B cell (primary cell): ENCODE measurements at regions not wholly inside any gene's neighbourhood (a gene's known extent, or its start where the extent isn't known, plus 50 kb on each side); places are given as distances from the start of the nearest gene placed in this dataset.

Experiments used
- ATAC-seq: fragments of 200-7000 bp; cut with Tn5 transposase; one replicate; pipeline ENCODE4 v1.10.0; 2021; ENCODE audit warnings: low read depth, mild to moderate bottlenecking, moderate number of reproducible peaks, moderate library complexity
- CTCF ChIA-PET: fragments of 350-600 bp; sonication (Branson Sonifier 250); formaldehyde crosslinking; loops from one replicate; lab custom pipeline; 2021; ENCODE audit warnings: antibody characterized with exemption, inconsistent platforms; lab: Charles Lee
- POLR2A ChIA-PET: fragments of 350-600 bp; sonication (Branson Sonifier 250); formaldehyde crosslinking; loops from one replicate; lab custom pipeline; 2021; ENCODE audit warnings: antibody characterized with exemption; lab: Charles Lee
- DNase-seq: peaks from one replicate; pipeline ENCODE4 v3.0.0; 2013
- H2AFZ ChIP-seq: 2 replicates; pipeline ENCODE4 v1.6.1; 2012; ENCODE audit warnings: mild to moderate bottlenecking, low read depth, low read length; ENCODE audit not compliant: insufficient read depth, poor library complexity, severe bottlenecking
- H3K27ac ChIP-seq, 2 donors: 1 replicate in 1 of 2; 2 replicates in 1 of 2; pipeline ENCODE4 v1.5.1; 2012 to 2013; ENCODE audit warnings: low read length in 2 of 2, mild to moderate bottlenecking in 2 of 2, moderate library complexity in 1 of 2
- H3K27me3 ChIP-seq, 4 experiments: fragments of 200-600 bp in 1 of 4; sonication (generic) in 1 of 4; replicated peaks in 1 of 4; 1 replicate in 2 of 4; 2 replicates in 2 of 4; pipeline versions ENCODE4 v1.6.1 to v1.7.0; 2013 to 2016; ENCODE audit warnings: low read length in 3 of 4, mild to moderate bottlenecking in 2 of 4, mixed read lengths in 1 of 4, moderate library complexity in 1 of 4; ENCODE audit not compliant: insufficient read depth in 4 of 4, control insufficient read depth in 3 of 4; ENCODE audit errors: control extremely low read depth in 1 of 4
- H3K36me3 ChIP-seq, 2 experiments: replicated peaks in 1 of 2; 1 replicate in 1 of 2; 2 replicates in 1 of 2; pipeline versions ENCODE4 v1.6.1 to v1.7.1; 2013; ENCODE audit warnings: low read length in 1 of 2; ENCODE audit not compliant: insufficient read depth in 2 of 2, control insufficient read depth in 1 of 2; ENCODE audit errors: control extremely low read depth in 1 of 2, extremely low read depth in 1 of 2
- H3K4me1 ChIP-seq, 2 donors: fragments of 200-600 bp in 1 of 2; sonication (generic) in 1 of 2; 1 replicate in 1 of 2; 2 replicates in 1 of 2; pipeline versions ENCODE4 v1.5.1 to v1.6.1; 2013 to 2017; ENCODE audit warnings: low read length in 2 of 2; ENCODE audit not compliant: control insufficient read depth in 2 of 2, insufficient read depth in 2 of 2
- H3K4me2 ChIP-seq: replicated peaks from 2 replicates; pipeline ENCODE3; 2012; ENCODE audit warnings: mild to moderate bottlenecking, low read depth, low read length; ENCODE audit not compliant: poor library complexity, severe bottlenecking
- H3K4me3 ChIP-seq, 5 experiments: fragments of 200-600 bp in 1 of 5; sonication (generic) in 1 of 5; 1 replicate in 3 of 5; 2 replicates in 2 of 5; pipeline versions ENCODE4 v1.5.1 to v1.7.0; 2011 to 2016; ENCODE audit warnings: low read length in 4 of 5, mild to moderate bottlenecking in 4 of 5, low read depth in 2 of 5, control low read depth in 1 of 5, moderate library complexity in 1 of 5; ENCODE audit not compliant: insufficient read depth in 1 of 5; ENCODE audit errors: control extremely low read depth in 1 of 5, extremely low read depth in 1 of 5
- H3K79me2 ChIP-seq: fragments of 200-600 bp; sonication (generic); one replicate; pipeline ENCODE4 v1.6.0; 2016; ENCODE audit warnings: low read length; ENCODE audit not compliant: control insufficient read depth, insufficient read depth
- H3K9ac ChIP-seq: fragments of 200-600 bp; sonication (generic); 2 replicates; pipeline ENCODE4 v1.6.1; 2017; ENCODE audit warnings: mild to moderate bottlenecking, low read length, moderate library complexity
- H3K9me3 ChIP-seq, 3 donors: one replicate each; pipeline versions ENCODE4 v1.6.1 to v1.7.1; 2013; ENCODE audit warnings: low read length in 2 of 3; ENCODE audit not compliant: control insufficient read depth in 2 of 3, insufficient read depth in 1 of 3; ENCODE audit errors: control extremely low read depth in 1 of 3
- H4K20me1 ChIP-seq: 2 replicates; pipeline ENCODE4 v1.6.0; 2012; ENCODE audit warnings: mild to moderate bottlenecking, low read length; ENCODE audit not compliant: insufficient read depth, control insufficient read depth, poor library complexity, severe bottlenecking
- H3K27ac Mint-ChIP-seq: one replicate; pipeline ENCODE4 v1.8.0; 2021; ENCODE audit warnings: mixed read lengths
- H3K27me3 Mint-ChIP-seq: one replicate; pipeline ENCODE4 v1.8.0; 2021; ENCODE audit warnings: mixed read lengths
- H3K4me1 Mint-ChIP-seq: one replicate; pipeline ENCODE4 v1.8.0; 2021; ENCODE audit warnings: mixed read lengths
- H3K4me3 Mint-ChIP-seq: one replicate; pipeline ENCODE4 v1.8.0; 2021; ENCODE audit warnings: mixed read lengths
- H3K9me3 Mint-ChIP-seq: one replicate; pipeline ENCODE4 v1.8.0; 2022; ENCODE audit warnings: mixed read lengths; ENCODE audit not compliant: insufficient read depth
- EZH2 ChIP-seq: IDR thresholded peaks from 2 replicates; pipeline ENCODE4 v1.6.1; 2012; ENCODE audit warnings: borderline replicate concordance, low read depth, mild to moderate bottlenecking, moderate library complexity, low read length; ENCODE audit not compliant: insufficient read depth, poor library complexity, severe bottlenecking
- WGBS: methylation state at CpG from one replicate; pipeline ENCODE4 v1.1.5; 2013; ENCODE audit warnings: missing lambda C conversion rate; ENCODE audit not compliant: insufficient coverage; 5-methylcytosine and 5-hydroxymethylcytosine counted together
- intact Hi-C: fragments of 100-400 bp; cut with micrococcal nuclease; formaldehyde crosslinking; loops from one replicate; pipeline ENCODE4 v1.10.0; 2022
- TF ChIP-seq, protein P1 (sequence below): fragments of 200-600 bp; IDR thresholded peaks from one replicate; pipeline ENCODE4 v1.8.0; 2022; ENCODE audit warnings: antibody characterized with exemption, mild to moderate bottlenecking

DNA sequence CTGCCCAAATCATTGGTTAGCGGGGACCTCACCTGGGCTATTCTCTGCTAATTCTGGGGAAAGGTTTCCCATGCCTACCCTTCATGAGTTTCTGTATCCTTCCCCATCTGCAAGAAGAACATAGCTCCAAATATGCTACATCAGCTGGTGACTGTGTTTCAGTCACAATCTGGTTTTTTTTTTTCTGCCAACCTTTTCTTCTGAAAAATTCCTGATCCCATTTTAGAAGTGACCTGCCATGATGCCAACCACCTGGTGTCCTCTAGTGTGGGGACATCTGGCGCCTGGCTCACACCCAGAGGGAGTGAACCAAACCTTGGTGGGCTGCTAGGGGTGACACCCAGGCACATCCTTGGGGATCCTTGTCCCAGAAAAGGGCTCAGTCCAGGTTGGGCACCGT lies 76.1 kb downstream of the CHRD start:
- Mint-ChIP-seq H3K27ac (no peak overlapping the region), H3K9me3 (peaks cover 3% of the 10 kb centered on the region), H3K27me3 (peaks cover 21% of the 10 kb centered on the region), H3K4me3 (no peak overlapping the region), H3K4me1 (no peaks in the 10 kb centered on the region)
- no peaks in the 10 kb centered on the region for H3K27me3 ChIP-seq
- H3K36me3 ChIP-seq, result no peaks in the 10 kb centered on the region
- DNase-seq (no peak), ATAC-seq (no peak)
- H2AFZ ChIP-seq, result no peak overlapping the region
- no peaks in the 10 kb centered on the region for H3K79me2 ChIP-seq
- ChIA-PET POLR2A (no interaction called here), CTCF (no interaction called here)
- H3K9ac ChIP-seq, result no peak overlapping the region
- no peak overlapping the region for H3K4me3 ChIP-seq
- 90% methylated on average over 2 of the region's 3 CpGs for WGBS
- H3K27ac ChIP-seq, result no peak overlapping the region
- intact Hi-C loops, result no loop called here
- no peak overlapping the region for H3K4me2 ChIP-seq
- no peak for TF ChIP-seq EZH2
- TF ChIP-seq, protein P1, sequence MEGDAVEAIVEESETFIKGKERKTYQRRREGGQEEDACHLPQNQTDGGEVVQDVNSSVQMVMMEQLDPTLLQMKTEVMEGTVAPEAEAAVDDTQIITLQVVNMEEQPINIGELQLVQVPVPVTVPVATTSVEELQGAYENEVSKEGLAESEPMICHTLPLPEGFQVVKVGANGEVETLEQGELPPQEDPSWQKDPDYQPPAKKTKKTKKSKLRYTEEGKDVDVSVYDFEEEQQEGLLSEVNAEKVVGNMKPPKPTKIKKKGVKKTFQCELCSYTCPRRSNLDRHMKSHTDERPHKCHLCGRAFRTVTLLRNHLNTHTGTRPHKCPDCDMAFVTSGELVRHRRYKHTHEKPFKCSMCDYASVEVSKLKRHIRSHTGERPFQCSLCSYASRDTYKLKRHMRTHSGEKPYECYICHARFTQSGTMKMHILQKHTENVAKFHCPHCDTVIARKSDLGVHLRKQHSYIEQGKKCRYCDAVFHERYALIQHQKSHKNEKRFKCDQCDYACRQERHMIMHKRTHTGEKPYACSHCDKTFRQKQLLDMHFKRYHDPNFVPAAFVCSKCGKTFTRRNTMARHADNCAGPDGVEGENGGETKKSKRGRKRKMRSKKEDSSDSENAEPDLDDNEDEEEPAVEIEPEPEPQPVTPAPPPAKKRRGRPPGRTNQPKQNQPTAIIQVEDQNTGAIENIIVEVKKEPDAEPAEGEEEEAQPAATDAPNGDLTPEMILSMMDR, result no peak
- no peaks in the 10 kb centered on the region for H3K4me1 ChIP-seq
- no peaks in the 10 kb centered on the region for H4K20me1 ChIP-seq
- H3K9me3 ChIP-seq, result peaks cover 0 to 6% (median 0%) of the 10 kb centered on the region in 3 donors

DNA sequence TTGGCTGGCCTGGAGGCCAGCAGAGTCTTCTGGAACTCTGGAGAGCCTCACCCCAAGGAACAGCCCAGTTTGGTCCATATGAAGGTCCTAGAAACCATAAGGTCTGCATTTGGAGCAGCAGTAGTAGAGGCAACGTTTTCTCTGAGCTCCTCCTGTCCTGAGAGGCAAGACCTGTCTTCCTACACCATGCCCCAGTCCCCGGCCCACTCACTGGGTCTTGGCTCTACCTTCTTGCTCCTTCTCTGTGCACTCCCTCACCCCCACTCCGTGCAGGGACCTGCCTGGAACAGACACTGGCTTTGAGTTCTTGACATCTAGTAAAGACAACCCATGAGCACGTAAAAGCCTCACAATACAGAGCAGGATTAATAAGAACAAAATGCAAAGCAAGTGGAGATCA lies 76.6 kb downstream of the CHRD start:
- H3K4me1 Mint-ChIP-seq, result no peaks in the 10 kb centered on the region
- H3K27me3 Mint-ChIP-seq, result peaks cover 21% of the 10 kb centered on the region
- DNase-seq, result no peak
- H3K4me3 Mint-ChIP-seq, result no peak overlapping the region
- no peaks in the 10 kb centered on the region for H3K36me3 ChIP-seq
- H3K9me3 ChIP-seq, result peaks cover 0 to 6% (median 0%) of the 10 kb centered on the region in 3 donors
- no peaks in the 10 kb centered on the region for H4K20me1 ChIP-seq
- whole genome bisulfite sequencing, result 54% methylated on average over 3 of the region's 4 CpGs
- H3K27me3 ChIP-seq, result peaks cover 0 to 1% (median 0%) of the 10 kb centered on the region in 4 experiments
- H2AFZ ChIP-seq, result no peak overlapping the region
- no peaks in the 10 kb centered on the region for H3K79me2 ChIP-seq
- no peak overlapping the region for H3K27ac Mint-ChIP-seq
- POLR2A ChIA-PET, result no interaction called here
- no peak overlapping the region for H3K9ac ChIP-seq
- intact Hi-C loops, result no loop called here
- H3K4me3 ChIP-seq, result no peak overlapping the region
- H3K4me2 ChIP-seq, result no peak overlapping the region
- ATAC-seq, result no peak
- H3K4me1 ChIP-seq, result no peaks in the 10 kb centered on the region
- TF ChIP-seq EZH2, result no peak
- TF ChIP-seq, protein P1, result no peak
- H3K9me3 Mint-ChIP-seq, result peaks cover 3% of the 10 kb centered on the region
- H3K27ac ChIP-seq, result no peak overlapping the region
- CTCF ChIA-PET, result no interaction called here
